HL-60 (cell line): ENCODE measurements at regions not wholly inside any gene's neighbourhood (a gene's known extent, or its start where the extent isn't known, plus 50 kb on each side); places are given as distances from the start of the nearest gene placed in this dataset.

Source experiments
- DNase-seq, 2 experiments: peaks; one replicate each; pipeline ENCODE4 v3.0.0-alpha.2; 2010 to 2020; ENCODE audit warnings: low read depth in 1 of 2, low spot score in 1 of 2
- H3K27ac ChIP-seq: fragments of 250-450 bp; sonication (Bioruptor Pico); replicated peaks from 2 replicates; pipeline ENCODE4 v1.5.1; 2020; ENCODE audit warnings: mild to moderate bottlenecking, moderate library complexity
- H3K27me3 ChIP-seq: fragments of 250-450 bp; sonication (Bioruptor Pico); 2 replicates; pipeline ENCODE4 v1.5.1; 2021; ENCODE audit warnings: mild to moderate bottlenecking, moderate library complexity; ENCODE audit not compliant: insufficient read depth, poor library complexity, severe bottlenecking
- H3K4me3 ChIP-seq: replicated peaks from 2 replicates; pipeline ENCODE4 v1.5.1; 2011; ENCODE audit warnings: mild to moderate bottlenecking, control low read depth, low read length; ENCODE audit not compliant: insufficient read depth
- CTCF ChIP-seq: IDR thresholded peaks from one replicate; pipeline ENCODE4 v1.5.1; 2011; ENCODE audit warnings: low read length, control low read depth, inconsistent platforms; ENCODE audit not compliant: insufficient read depth
- GABPA ChIP-seq: IDR thresholded peaks from 2 replicates; pipeline ENCODE4 v1.6.1; 2012; ENCODE audit warnings: low read depth
- POLR2AphosphoS5 ChIP-seq: IDR thresholded peaks from 2 replicates; pipeline ENCODE4 v1.6.1; 2012; ENCODE audit warnings: low read depth
- REST ChIP-seq: IDR thresholded peaks from 2 replicates; pipeline ENCODE4 v1.6.1; 2012; ENCODE audit warnings: low read depth; ENCODE audit not compliant: insufficient replicate concordance
- SPI1 ChIP-seq: IDR thresholded peaks from 2 replicates; pipeline ENCODE4 v1.6.1; 2012; ENCODE audit warnings: low read depth, mild to moderate bottlenecking, borderline replicate concordance

- Histone ChIP-seq H3K27ac (no peak overlapping the region), H3K27me3 (no peaks in the 10 kb centered on the region), H3K4me3 (no peak overlapping the region)
- no peak for TF ChIP-seq REST
- TF ChIP-seq POLR2AphosphoS5, result no peak
- TF ChIP-seq SPI1, result no peak
- TF ChIP-seq GABPA, result no peak
- TF ChIP-seq CTCF, result no peak
- no peak for DNase-seq
These were observed 78.2 kb downstream of the HACD1 start for GRCh38 chr10:17538941-17539340.

- H3K4me3 ChIP-seq, result no peak overlapping the region
- TF ChIP-seq REST (no peak), GABPA (no peak), POLR2AphosphoS5 (no peak)
- DNase-seq, result no peak
- H3K27me3 ChIP-seq, result no peaks in the 10 kb centered on the region
- no peak overlapping the region for H3K27ac ChIP-seq
These were observed 79.9 kb downstream of the HACD1 start for GRCh38 chr10:17537281-17537680.

GRCh38 chr10:17536221-17536620 is 81.0 kb downstream of the HACD1 start:
- TF ChIP-seq SPI1 (no peak), CTCF (no peak), POLR2AphosphoS5 (no peak), GABPA (no peak), REST (no peak)
- DNase-seq, result no peak
- H3K27ac ChIP-seq, result no peak overlapping the region
- H3K27me3 ChIP-seq, result no peaks in the 10 kb centered on the region
- H3K4me3 ChIP-seq, result no peak overlapping the region

GRCh38 chr10:17533731-17534130 is 79.3 kb upstream of the ST8SIA6 start:
- no peak overlapping the region for H3K4me3 ChIP-seq
- TF ChIP-seq POLR2AphosphoS5, result no peak
- no peak for TF ChIP-seq CTCF
- TF ChIP-seq SPI1, result no peak
- no peak for TF ChIP-seq GABPA
- TF ChIP-seq REST, result no peak
- no peaks in the 10 kb centered on the region for H3K27me3 ChIP-seq
- DNase-seq, result no peak
- no peak overlapping the region for H3K27ac ChIP-seq
